Stimulated activated CD8-positive, alpha-beta memory T cell treated with anti-CD3 and anti-CD28 coated beads, Interleukin-15, amount 100 ng/mL, for 48 hours (primary cell): ENCODE measurements at regions not wholly inside any gene's neighbourhood (a gene's known extent, or its start where the extent isn't known, plus 50 kb on each side); places are given as distances from the start of the nearest gene placed in this dataset.
"Not testable (repeated sequence)": the region's sequence is repeated elsewhere in the genome, so short reads cannot be mapped to it uniquely, and the experiment has no call there.

ENCODE experiments used
- DNase-seq, 2 donors: peaks; one replicate each; pipeline ENCODE4 v3.0.0-alpha.2; 2020; ENCODE audit warnings: low read depth in 2 of 2

DNA sequence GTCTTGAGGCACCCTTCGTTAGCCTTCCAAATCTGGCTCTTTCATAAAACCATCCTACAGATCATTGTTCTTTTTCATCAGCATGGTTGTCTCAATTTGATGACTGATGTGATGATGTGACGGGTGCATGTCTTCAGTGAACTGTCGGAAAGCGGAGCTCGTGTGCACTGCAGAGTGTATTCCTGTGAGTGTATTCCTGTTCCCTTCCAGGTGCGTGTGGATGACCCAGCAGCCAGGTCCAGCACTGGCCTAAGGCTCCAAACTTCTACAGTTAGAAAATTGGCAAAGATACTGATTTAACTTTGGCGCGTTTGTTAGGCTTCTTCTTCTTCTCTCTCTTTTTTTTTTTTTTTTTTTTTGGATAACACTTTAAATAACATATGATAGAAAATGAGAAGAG, 314.8 kb upstream of the SPATA31A3 start:
- DNase-seq, result not testable (repeated sequence)

- not testable (repeated sequence) for DNase-seq
Measured at GRCh38 chr9:67288797-67289196, 296.4 kb upstream of the SPATA31A3 start.

- DNase-seq, result not testable (repeated sequence)
Measured at GRCh38 chr9:67288117-67288735, 295.9 kb upstream of the SPATA31A3 start.

DNA sequence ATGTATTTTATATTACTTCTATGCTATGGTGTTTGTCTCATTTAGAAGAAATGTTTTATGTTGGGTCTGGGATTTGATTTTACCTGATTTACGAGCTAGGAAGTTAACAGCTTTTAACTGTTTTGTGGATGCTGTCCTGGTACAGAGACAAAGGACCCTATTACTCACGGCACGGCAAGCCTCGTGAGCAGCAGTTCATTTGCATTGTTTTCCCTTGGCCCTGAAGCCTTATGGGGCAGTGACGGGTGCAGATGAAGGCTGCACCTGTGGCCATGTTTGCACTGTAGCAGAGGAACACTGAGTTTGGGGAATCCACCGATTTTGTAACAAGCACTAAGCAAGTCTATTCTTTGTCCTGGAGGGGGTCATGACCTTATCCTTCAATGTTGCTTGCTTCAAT, 291.9 kb upstream of the SPATA31A3 start:
- not testable (repeated sequence) for DNase-seq

GRCh38 chr9:67281574-67281973, 289.2 kb upstream of the SPATA31A3 start:
- not testable (repeated sequence) for DNase-seq

DNA sequence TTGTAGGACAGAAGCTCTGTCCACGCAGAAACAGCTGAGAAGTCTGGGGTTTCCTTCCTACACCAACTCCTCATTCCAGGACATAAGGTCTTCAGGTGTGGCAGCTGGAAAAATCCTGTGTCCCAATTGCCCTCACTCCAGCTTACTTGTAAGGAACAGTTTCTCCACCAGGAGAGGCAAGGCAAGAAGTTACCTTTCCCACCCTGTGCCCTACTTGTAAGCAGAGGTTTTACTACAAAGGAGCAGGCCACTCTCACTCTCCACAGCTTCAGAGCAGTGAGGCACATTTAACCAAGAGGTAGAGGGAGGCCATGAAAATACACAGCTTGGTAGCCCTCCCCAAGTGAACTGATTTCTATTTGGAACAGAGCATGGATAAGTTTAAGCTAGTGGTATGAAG, 277.3 kb upstream of the SPATA31A3 start:
- not testable (repeated sequence) for DNase-seq

DNA sequence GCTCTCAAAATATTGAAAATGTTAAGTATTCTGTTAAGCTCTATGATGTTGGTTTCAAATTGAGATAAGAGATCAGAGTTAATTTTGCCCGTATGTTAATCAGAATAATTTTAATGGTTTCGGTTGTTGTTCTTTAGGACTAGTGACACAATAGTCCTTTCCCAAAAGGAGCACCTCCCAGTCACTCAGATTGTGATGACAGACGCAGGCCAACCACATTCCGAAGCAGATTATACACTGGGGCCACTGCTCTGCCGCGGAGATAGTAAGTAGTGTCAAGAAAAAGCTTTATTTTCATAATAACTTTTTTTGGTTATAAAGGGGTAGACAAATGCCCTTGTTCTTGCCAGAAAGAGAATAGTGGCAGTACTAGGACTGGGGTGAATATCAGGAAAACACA, 265.5 kb upstream of the SPATA31A3 start:
- DNase-seq, result not testable (repeated sequence)

DNA sequence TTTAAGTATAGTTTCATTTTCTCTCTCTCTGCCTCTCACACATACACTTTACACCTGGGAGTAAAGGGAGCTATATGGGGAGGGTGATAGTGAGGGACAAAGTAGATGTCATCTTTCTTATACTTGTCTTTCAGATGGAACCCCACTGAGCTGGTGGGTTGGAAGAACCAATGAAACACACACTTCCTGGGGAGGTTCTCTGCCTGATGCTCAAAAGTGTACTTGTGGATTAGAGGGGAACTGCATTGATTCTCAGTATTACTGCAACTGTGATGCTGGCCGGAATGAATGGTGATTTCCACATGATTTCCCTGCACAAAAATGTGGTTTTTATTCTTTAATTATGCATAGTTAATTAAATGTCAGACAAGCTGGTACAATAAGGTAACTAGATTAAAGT, 256.6 kb upstream of the SPATA31A3 start:
- not testable (repeated sequence) for DNase-seq

- not testable (repeated sequence) for DNase-seq
Measured at GRCh38 chr9:67212073-67212472, 219.7 kb upstream of the SPATA31A3 start.

GRCh38 chr9:67210842-67211241, 218.5 kb upstream of the SPATA31A3 start:
- not testable (repeated sequence) for DNase-seq

DNA sequence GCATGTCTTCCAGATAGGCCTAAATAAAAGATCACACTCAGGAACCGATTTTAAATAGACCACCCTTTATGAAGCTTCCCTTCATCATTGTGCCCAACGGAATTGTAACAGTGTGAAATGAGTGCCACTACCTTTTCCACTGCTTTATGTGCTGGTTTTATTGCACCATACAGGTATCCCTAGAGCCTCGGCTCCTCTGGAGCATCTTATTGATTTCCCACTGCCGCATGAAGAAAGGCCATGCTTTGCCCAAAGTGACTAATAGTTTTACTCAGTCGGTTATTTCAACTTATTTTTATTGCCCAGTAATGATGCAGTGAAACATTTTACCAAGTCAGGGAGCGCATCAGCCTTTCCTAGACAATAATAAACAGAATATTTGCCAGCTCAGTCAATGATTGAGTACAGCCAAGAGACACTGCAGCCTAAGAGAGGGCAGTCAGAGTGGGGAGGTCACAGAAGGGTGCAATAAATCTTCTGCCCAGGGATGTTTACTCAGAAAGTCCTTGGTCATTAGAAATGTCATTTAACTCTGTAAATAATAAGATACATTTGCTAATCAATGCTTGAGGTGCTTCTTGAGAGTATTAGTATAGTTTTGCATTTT, 216.6 kb upstream of the SPATA31A3 start:
- DNase-seq, result not testable (repeated sequence)

- not testable (repeated sequence) for DNase-seq
Measured at GRCh38 chr9:67196135-67196534, 203.8 kb upstream of the SPATA31A3 start.

DNA sequence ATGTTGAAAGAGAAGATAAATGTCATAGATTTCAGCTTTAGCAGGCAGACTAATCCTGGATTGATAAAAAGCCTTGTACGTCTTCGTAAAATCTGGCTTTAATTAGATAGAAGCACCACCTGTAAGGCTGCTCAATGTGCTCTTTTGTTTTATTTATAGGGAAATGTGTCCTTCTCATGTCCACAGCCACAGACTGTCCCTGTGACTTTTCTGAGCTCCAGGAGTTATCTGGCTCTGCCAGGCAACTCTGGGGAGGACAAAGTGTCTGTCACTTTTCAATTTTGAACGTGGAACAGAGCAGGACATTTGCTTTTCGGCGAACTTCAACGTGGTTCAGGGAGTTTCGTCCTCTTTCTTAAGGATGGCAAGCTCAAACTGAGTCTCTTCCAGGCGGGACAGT, 203.0 kb upstream of the SPATA31A3 start:
- DNase-seq, result not testable (repeated sequence)

GRCh38 chr9:67179185-67179584, 186.8 kb upstream of the SPATA31A3 start:
- not testable (repeated sequence) for DNase-seq

GRCh38 chr9:67175167-67175566, 182.8 kb upstream of the SPATA31A3 start:
- DNase-seq, result not testable (repeated sequence)

DNA sequence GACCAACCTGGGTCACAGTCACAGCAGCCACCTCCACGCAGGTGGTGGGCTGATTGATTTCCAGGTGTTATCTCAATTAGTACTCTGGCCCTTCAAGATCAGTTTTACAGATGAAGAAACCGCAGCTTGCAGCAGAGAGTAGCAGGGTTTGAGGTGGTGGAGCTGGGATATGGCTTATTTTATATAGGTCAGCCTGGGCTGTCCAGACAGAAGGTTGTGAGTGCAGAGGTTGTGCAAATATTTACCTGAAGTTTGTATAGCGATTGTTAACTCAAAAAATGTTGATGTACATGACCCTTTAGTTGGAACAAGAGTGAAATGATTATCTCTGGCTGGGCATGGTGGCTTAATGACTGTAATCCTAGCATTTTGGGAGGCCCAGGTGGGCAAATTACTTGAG, 179.4 kb upstream of the SPATA31A3 start:
- not testable (repeated sequence) for DNase-seq

- not testable (repeated sequence) for DNase-seq
Measured at GRCh38 chr9:67168530-67169157, 176.3 kb upstream of the SPATA31A3 start.

- DNase-seq, result not testable (repeated sequence)
Measured at GRCh38 chr9:67166335-67166734, 174.0 kb upstream of the SPATA31A3 start.

GRCh38 chr9:67162827-67163226, 170.5 kb upstream of the SPATA31A3 start:
- not testable (repeated sequence) for DNase-seq

DNA sequence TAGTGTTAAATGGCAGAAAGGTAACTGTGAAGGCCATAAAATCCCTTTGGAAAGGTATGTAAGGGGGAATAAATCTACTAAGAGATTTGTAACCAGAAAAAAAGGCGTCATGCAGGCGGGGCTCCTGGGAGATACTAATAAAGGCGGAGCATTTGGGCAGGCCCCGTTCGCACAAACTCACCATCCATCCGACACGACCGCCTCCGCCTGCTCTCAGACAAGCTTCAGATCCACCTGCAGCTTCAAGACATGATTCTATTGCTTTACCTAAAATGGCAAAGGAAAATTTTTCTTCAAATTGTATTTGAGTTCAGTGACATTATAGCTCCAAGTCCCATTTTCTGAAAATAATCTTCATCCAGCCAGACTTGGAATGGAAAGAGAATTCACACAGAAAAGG, 162.9 kb upstream of the SPATA31A3 start:
- not testable (repeated sequence) for DNase-seq

- DNase-seq, result not testable (repeated sequence)
Measured at GRCh38 chr9:67153501-67153900, 161.2 kb upstream of the SPATA31A3 start.

GRCh38 chr9:67142392-67143107, 150.2 kb upstream of the SPATA31A3 start:
- DNase-seq, result not testable (repeated sequence)
